ENCODE measurements at regions not wholly inside any gene's neighbourhood (a gene's known extent, or its start where the extent isn't known, plus 50 kb on each side); places are given as distances from the start of the nearest gene placed in this dataset.

GRCh38 chr2:23169896-23170295, 215.1 kb upstream of the KLHL29 start:
- BruUV-seq (replicated peaks): no TSS peak
- FAIRE-seq (no peak), DNase-seq (ENCODE audit: low spot score) (no peak), ATAC-seq (no peak)
- H3K27ac ChIP-seq (ENCODE audit: extremely low read length, insufficient read depth, low read length): no peak overlapping the region
- no peaks in the 10 kb centered on the region for H3K36me3 ChIP-seq (replicated peaks in 1 of 2; ENCODE audit: control insufficient read depth in 1 of 2, insufficient read depth in 2 of 2, low read length in 2 of 2)
- in situ Hi-C loops (cut with HindIII; ENCODE audit: extremely low pct_ligation_motif_present, low pct_unique_long_range_greater_than_20kb) (no loop called here), intact Hi-C loops (cut with micrococcal nuclease; ENCODE audit: unreplicated experiment) (no loop called here)
- CTCF ChIA-PET (ENCODE audit: low intra/inter-chr PET ratio, low total read pairs): no interaction called here
- H3K4me2 ChIP-seq (ENCODE audit: low read depth, low read length): no peak overlapping the region
- H4K20me1 ChIP-seq (ENCODE audit: insufficient read depth, low read length): no peaks in the 10 kb centered on the region
- H3K79me2 ChIP-seq (ENCODE audit: insufficient read depth, low read length): no peaks in the 10 kb centered on the region
- H3K4me1 ChIP-seq (ENCODE audit: insufficient read depth, low read length): no peaks in the 10 kb centered on the region
- 9% methylated on average over 1 of the region's 1 CpG for WGBS (ENCODE audit: low lambda C conversion rate)
- TF ChIP-seq MYC (CRISPR knock-in tag; IDR thresholded peaks at IDR 0.05; ENCODE audit: borderline replicate concordance): no peak
- no peak for TF ChIP-seq HOMEZ (CRISPR knock-in tag; IDR thresholded peaks at IDR 0.05; ENCODE audit: low read depth)
- TF ChIP-seq ZNF251 (CRISPR knock-in tag; IDR thresholded peaks at IDR 0.05): no peak
- TF ChIP-seq TFAP4 (IDR thresholded peaks at IDR 0.05; ENCODE audit: borderline replicate concordance, low read depth): no peak
- TF ChIP-seq HHEX (CRISPR knock-in tag; IDR thresholded peaks at IDR 0.05): no peak
- TF ChIP-seq ZNF616 (CRISPR knock-in tag; IDR thresholded peaks at IDR 0.05; ENCODE audit: low read depth): no peak
- TF ChIP-seq HIC2 (CRISPR knock-in tag; IDR thresholded peaks at IDR 0.05; ENCODE audit: low read depth): no peak
- no peak for TF ChIP-seq STAT6 (CRISPR knock-in tag; IDR thresholded peaks at IDR 0.05; ENCODE audit: borderline replicate concordance)
- no peak for TF ChIP-seq PAWR (CRISPR knock-in tag; IDR thresholded peaks at IDR 0.05; ENCODE audit: borderline replicate concordance)
- no peak overlapping the region for H2AFZ ChIP-seq (ENCODE audit: low read length)
- no peak overlapping the region for H3K4me3 ChIP-seq (replicated peaks in 1 of 3; ENCODE audit: insufficient read depth in 1 of 3, low read depth in 2 of 3, low read length in 3 of 3)
- POLR2A ChIA-PET: no interaction called here
- H3K27me3 ChIP-seq (ENCODE audit: control insufficient read depth in 1 of 2, insufficient read depth in 2 of 2, low read length in 2 of 2): no peaks in the 10 kb centered on the region
- no peaks in the 10 kb centered on the region; the same call in 1 of the 2 replicates for H3K9me3 ChIP-seq (ENCODE audit: low read length)
- H3K9ac ChIP-seq (ENCODE audit: insufficient read depth, low read depth, low read length): no peak overlapping the region

Measured in HepG2 (cell line).